ENCODE measurements at regions not wholly inside any gene's neighbourhood (a gene's known extent, or its start where the extent isn't known, plus 50 kb on each side); places are given as distances from the start of the nearest gene placed in this dataset.

DNA sequence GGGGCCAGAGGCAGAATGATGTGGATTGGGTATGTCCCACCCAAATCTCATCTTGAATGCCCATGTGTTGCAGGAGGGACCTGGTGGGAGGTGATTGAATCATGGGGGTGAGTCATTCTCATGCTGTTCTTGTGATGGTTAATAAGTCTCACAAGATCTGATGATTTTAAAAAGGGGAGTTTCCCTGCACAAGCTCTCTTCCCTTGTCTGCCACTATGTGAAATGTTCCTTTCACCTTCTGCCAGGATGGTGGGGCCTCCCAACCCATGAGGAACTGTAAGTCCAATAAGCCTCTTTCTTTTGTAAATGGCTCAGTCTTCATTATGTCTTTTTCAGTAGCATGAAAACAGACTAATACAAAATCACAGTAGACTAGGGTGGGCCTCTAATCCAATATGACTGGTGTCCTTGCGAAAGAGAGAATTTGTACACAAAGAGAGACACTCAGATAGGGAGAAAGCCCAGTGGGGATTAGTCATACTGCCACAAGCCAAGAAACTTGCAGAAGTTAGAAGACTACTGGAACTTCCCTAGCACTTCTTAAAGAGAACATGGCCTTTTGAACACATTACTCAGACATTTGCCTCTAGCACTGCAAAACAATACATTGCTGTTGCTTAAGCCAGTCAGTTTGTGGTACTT, 68.4 kb downstream of the ANXA1 start:
- H3K27ac ChIP-seq = no peak overlapping the region
- TF ChIP-seq ZFX (IDR thresholded peaks at IDR 0.05) = no peak
- TF ChIP-seq, protein P1, sequence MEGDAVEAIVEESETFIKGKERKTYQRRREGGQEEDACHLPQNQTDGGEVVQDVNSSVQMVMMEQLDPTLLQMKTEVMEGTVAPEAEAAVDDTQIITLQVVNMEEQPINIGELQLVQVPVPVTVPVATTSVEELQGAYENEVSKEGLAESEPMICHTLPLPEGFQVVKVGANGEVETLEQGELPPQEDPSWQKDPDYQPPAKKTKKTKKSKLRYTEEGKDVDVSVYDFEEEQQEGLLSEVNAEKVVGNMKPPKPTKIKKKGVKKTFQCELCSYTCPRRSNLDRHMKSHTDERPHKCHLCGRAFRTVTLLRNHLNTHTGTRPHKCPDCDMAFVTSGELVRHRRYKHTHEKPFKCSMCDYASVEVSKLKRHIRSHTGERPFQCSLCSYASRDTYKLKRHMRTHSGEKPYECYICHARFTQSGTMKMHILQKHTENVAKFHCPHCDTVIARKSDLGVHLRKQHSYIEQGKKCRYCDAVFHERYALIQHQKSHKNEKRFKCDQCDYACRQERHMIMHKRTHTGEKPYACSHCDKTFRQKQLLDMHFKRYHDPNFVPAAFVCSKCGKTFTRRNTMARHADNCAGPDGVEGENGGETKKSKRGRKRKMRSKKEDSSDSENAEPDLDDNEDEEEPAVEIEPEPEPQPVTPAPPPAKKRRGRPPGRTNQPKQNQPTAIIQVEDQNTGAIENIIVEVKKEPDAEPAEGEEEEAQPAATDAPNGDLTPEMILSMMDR (conservative IDR thresholded peaks at IDR 0.05) = no peak

DNA sequence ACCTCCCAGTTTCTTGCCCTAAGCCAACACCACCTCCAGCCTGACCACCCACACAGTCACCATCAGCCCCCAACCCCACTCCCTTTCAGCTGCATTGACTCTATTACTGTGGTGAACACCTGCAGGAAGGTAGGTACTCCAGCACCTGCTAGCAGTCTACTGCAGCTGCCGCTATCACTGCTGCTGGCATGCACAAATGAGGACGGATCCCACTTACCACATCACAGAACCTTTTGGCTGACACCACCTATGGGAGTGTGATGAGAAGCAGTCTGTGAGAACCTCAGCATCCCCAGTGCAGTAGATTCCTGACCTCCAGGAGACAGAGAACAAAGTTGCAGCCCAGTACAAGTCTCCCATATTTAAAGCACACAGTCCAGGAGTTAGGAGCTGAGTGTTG, 71.9 kb downstream of the ANXA1 start:
- TF ChIP-seq ZFX (IDR thresholded peaks at IDR 0.05) = no peak
- TF ChIP-seq, protein P1 (conservative IDR thresholded peaks at IDR 0.05) = no peak
- no peak overlapping the region for H3K27ac ChIP-seq

DNA sequence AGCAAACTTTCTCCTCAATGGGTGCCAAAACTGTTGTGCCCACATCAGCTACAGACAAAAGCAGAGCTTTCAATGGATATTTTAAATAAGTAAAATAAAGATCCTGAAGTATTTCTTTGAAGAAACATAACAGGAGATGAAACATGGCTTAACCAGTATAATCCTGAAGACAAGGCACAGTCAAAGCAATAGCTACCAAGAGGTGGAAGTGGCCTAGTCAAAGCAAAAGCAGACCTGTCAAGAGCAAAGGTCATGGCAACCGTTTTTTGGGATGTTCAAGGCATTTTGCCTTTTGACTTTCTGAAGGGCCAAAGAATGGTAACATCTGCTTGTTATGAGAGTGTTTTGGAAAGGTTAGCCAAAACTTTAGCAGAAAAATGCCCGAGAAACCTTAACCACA, 77.9 kb downstream of the ANXA1 start:
- TF ChIP-seq ZFX (IDR thresholded peaks at IDR 0.05) = no peak
- TF ChIP-seq, protein P1 (conservative IDR thresholded peaks at IDR 0.05) = no peak
- H3K27ac ChIP-seq = no peak overlapping the region

DNA sequence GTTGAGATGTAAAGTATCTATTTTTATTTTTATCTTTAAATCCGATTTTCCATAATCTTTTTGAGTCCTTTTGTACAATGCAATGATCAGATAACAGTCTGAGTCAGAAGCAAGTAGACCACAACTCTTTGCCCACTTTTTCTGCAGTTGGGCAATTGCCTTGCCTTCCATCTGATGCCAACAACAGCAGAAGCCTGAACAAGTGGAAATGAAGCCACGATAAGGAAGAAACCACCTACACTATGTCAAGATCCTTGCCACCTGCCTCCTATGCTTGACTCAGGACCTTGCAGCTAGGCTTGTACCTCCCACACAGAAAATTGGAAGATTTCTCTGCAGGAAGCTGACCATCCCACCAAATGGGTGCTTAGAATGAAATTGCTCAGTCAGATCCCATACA, 78.6 kb downstream of the ANXA1 start:
- no peak overlapping the region for H3K27ac ChIP-seq

DNA sequence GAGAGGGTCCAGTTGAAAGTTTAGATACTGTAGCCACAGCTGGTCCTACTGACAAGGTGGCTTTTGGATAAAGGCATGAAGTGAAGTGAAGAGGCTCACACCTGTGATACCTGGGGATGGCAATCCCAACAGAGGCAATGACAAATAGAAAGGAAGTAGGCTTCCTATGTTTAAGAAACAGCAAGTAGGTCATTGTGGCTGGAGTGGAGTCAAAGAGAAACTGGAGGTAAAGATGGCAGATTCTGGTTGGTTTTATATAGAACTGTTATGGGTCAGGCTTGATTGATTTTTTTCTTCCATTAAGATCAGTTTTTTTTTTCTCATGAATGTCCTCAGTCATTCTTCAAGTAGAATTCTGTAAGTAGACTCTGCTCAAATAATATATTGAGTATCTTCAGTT, 79.5 kb downstream of the ANXA1 start:
- no peak overlapping the region for H3K27ac ChIP-seq
- no peak for TF ChIP-seq ZFX (IDR thresholded peaks at IDR 0.05)
- TF ChIP-seq, protein P1 (conservative IDR thresholded peaks at IDR 0.05) = no peak

More for the DNA sequence above, 78.6 kb downstream of the ANXA1 start:
- TF ChIP-seq, protein P1 (conservative IDR thresholded peaks at IDR 0.05) = no peak
- no peak for TF ChIP-seq ZFX (IDR thresholded peaks at IDR 0.05)

DNA sequence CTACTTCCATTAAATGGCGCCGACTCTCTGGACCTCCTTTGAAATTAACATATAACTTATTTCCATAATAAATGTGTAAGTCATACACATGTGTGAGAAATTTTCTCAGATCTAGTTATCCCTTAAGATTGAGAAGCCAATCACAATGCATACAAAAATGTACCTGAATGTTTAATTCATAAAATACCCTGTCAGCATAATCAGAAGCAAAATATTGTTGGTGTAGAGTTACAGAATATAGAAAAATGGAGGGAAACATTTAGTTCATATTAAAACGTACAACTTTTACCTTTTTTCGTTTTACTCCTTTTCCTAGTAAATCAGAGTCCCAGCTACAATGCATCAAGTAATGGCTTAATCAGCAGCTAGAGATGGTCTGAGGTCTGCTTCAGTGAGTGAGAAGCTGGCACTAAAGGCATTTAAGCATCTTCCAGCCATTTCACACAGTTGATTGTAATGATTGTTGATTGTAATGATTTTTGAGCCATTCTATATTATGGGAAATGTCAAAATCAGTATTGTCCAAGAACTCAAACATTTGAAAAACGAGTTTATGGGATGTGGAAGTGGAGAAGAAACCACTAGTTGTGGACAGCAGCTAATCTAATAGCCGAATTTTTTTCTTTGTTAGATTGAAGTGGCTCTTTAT, 81.8 kb downstream of the ANXA1 start:
- no peak overlapping the region for H3K27ac ChIP-seq
- TF ChIP-seq, protein P1 (conservative IDR thresholded peaks at IDR 0.05) = no peak
- TF ChIP-seq ZFX (IDR thresholded peaks at IDR 0.05) = no peak

DNA sequence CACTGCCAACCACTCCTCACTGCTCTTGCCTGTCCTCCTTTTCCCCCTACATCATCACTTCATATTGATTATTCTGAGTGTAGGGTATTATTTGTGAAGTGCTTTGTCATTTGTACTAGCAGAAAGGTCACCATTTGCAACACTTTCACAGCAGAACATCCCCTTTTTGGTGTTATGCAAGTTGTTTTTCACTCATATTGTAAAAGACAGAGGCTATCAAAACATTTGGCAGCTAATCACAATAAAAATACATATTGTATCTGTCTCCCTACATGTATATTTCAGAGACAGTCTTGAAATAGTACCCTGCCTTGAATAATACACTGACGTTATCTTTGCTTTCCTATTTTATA, 82.3 kb downstream of the ANXA1 start:
- no peak for TF ChIP-seq ZFX (IDR thresholded peaks at IDR 0.05)
- TF ChIP-seq, protein P1 (conservative IDR thresholded peaks at IDR 0.05) = no peak
- no peak overlapping the region for H3K27ac ChIP-seq

Data from C4-2B (cell line).